ENCODE measurements at regions not wholly inside any gene's neighbourhood (a gene's known extent, or its start where the extent isn't known, plus 50 kb on each side); places are given as distances from the start of the nearest gene placed in this dataset.
A peak's percentile ranks its signal among the peaks of the same experiment; 100 is the strongest.

GRCh38 chr2:11985817-11986566 lies 239.6 kb downstream of the LPIN1 start:
- no peak for DNase-seq (ENCODE audit: low read depth in 1 of 2, low spot score in 1 of 2)
- Histone ChIP-seq H3K27me3 (no peaks in the 10 kb centered on the region), H3K4me1 (ENCODE audit: low read depth) (no peaks in the 10 kb centered on the region), H3K9me3 (ENCODE audit: low read depth) (no peaks in the 10 kb centered on the region), H3K36me3 (no peaks in the 10 kb centered on the region), H3K4me3 (no peak overlapping the region), H3K27ac (no peak overlapping the region)
- TF ChIP-seq, protein P1, sequence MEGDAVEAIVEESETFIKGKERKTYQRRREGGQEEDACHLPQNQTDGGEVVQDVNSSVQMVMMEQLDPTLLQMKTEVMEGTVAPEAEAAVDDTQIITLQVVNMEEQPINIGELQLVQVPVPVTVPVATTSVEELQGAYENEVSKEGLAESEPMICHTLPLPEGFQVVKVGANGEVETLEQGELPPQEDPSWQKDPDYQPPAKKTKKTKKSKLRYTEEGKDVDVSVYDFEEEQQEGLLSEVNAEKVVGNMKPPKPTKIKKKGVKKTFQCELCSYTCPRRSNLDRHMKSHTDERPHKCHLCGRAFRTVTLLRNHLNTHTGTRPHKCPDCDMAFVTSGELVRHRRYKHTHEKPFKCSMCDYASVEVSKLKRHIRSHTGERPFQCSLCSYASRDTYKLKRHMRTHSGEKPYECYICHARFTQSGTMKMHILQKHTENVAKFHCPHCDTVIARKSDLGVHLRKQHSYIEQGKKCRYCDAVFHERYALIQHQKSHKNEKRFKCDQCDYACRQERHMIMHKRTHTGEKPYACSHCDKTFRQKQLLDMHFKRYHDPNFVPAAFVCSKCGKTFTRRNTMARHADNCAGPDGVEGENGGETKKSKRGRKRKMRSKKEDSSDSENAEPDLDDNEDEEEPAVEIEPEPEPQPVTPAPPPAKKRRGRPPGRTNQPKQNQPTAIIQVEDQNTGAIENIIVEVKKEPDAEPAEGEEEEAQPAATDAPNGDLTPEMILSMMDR (IDR thresholded peaks at IDR 0.05; ENCODE audit: low read depth, low read length): no peak

- no peaks in the 10 kb centered on the region for H3K27me3 ChIP-seq
- H3K36me3 ChIP-seq: no peaks in the 10 kb centered on the region
- H3K4me1 ChIP-seq (ENCODE audit: low read depth): no peaks in the 10 kb centered on the region
- no peak overlapping the region for H3K4me3 ChIP-seq
- H3K27ac ChIP-seq: no peak overlapping the region
- TF ChIP-seq, protein P1 (IDR thresholded peaks at IDR 0.05; ENCODE audit: low read depth, low read length): no peak
- DNase-seq (ENCODE audit: low read depth in 1 of 2, low spot score in 1 of 2): no peak
- no peaks in the 10 kb centered on the region for H3K9me3 ChIP-seq (ENCODE audit: low read depth)
Observed at GRCh38 chr2:11987151-11987550, 240.7 kb downstream of the LPIN1 start.

- Histone ChIP-seq H3K27me3 (no peaks in the 10 kb centered on the region), H3K27ac (no peak overlapping the region), H3K4me1 (ENCODE audit: low read depth) (no peaks in the 10 kb centered on the region), H3K36me3 (no peaks in the 10 kb centered on the region), H3K9me3 (ENCODE audit: low read depth) (no peaks in the 10 kb centered on the region), H3K4me3 (no peak overlapping the region)
- no peak for DNase-seq (ENCODE audit: low read depth in 1 of 2, low spot score in 1 of 2)
- TF ChIP-seq, protein P1 (IDR thresholded peaks at IDR 0.05; ENCODE audit: low read depth, low read length): no peak
Observed at GRCh38 chr2:11988691-11989353, 242.4 kb downstream of the LPIN1 start.

- Histone ChIP-seq H3K27me3 (no peaks in the 10 kb centered on the region), H3K27ac (no peak overlapping the region), H3K36me3 (no peaks in the 10 kb centered on the region), H3K4me3 (no peak overlapping the region), H3K9me3 (ENCODE audit: low read depth) (no peaks in the 10 kb centered on the region), H3K4me1 (ENCODE audit: low read depth) (no peaks in the 10 kb centered on the region)
- DNase-seq (ENCODE audit: low read depth in 1 of 2, low spot score in 1 of 2): no peak
- TF ChIP-seq, protein P1 (IDR thresholded peaks at IDR 0.05; ENCODE audit: low read depth, low read length): no peak
Observed at GRCh38 chr2:11989354-11989703, 242.9 kb downstream of the LPIN1 start.

DNA sequence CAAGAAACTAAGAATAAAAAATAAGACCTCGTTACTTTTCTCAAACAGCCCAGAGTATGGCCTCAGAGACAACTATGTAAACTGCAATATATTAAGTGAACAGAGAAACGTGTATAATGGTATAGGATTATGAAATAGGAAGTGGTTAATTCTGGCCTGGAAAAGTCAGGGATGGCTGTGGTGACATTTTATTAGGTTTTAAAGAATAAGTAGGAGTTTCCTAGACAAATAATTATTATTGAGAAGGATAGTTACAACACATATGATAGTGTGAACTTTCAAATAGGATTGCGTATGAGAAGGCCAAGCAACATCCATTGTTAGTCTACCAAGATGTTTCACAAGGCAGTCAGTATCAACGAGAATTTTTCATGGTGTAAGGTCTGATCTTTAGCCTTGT lies 244.1 kb downstream of the LPIN1 start:
- H3K27ac ChIP-seq: no peak overlapping the region
- no peaks in the 10 kb centered on the region for H3K27me3 ChIP-seq
- no peaks in the 10 kb centered on the region for H3K9me3 ChIP-seq (ENCODE audit: low read depth)
- H3K36me3 ChIP-seq: no peaks in the 10 kb centered on the region
- H3K4me3 ChIP-seq: no peak overlapping the region
- no peaks in the 10 kb centered on the region for H3K4me1 ChIP-seq (ENCODE audit: low read depth)
- TF ChIP-seq, protein P1 (IDR thresholded peaks at IDR 0.05; ENCODE audit: low read depth, low read length): no peak
- peak in 1 of 2 donors; percentile 14 for DNase-seq (ENCODE audit: low read depth in 1 of 2, low spot score in 1 of 2)

All from cardiac muscle cell (in vitro differentiated cells and primary cell).